IPS-20b (cell line): ENCODE measurements at regions not wholly inside any gene's neighbourhood (a gene's known extent, or its start where the extent isn't known, plus 50 kb on each side); places are given as distances from the start of the nearest gene placed in this dataset.

Experiments used
- H3K27ac ChIP-seq: one replicate; pipeline ENCODE4 v1.5.1; 2013; ENCODE audit warnings: low read length
- H3K27me3 ChIP-seq: 2 replicates; pipeline ENCODE4 v1.6.1; 2013; ENCODE audit warnings: mild to moderate bottlenecking, low read length, inconsistent platforms; ENCODE audit not compliant: insufficient read depth
- H3K36me3 ChIP-seq: 2 replicates; pipeline ENCODE4 v1.6.1; 2013; ENCODE audit warnings: low read depth, mild to moderate bottlenecking, inconsistent platforms, low read length, moderate library complexity; ENCODE audit not compliant: insufficient read depth
- H3K4me1 ChIP-seq: 2 replicates; pipeline ENCODE4 v1.6.1; 2013; ENCODE audit warnings: mild to moderate bottlenecking, control low read depth, inconsistent platforms, low read length, moderate library complexity; ENCODE audit not compliant: insufficient read depth
- H3K4me3 ChIP-seq: 2 replicates; pipeline ENCODE4 v1.5.1; 2013; ENCODE audit warnings: mild to moderate bottlenecking, low read length, inconsistent platforms
- H3K9ac ChIP-seq: 2 replicates; pipeline ENCODE4 v1.6.1; 2013; ENCODE audit warnings: low read depth, mild to moderate bottlenecking, inconsistent platforms, low read length, moderate library complexity
- H3K9me3 ChIP-seq: 2 replicates; pipeline ENCODE4 v1.6.1; 2013; ENCODE audit warnings: mild to moderate bottlenecking, low read depth, low read length, inconsistent platforms; ENCODE audit not compliant: insufficient read depth

GRCh38 chr11:38476808-38477575 lies 1879.0 kb upstream of the RAG2 start:
- Histone ChIP-seq H3K4me1 (no peaks in the 10 kb centered on the region), H3K27ac (no peak overlapping the region), H3K4me3 (no peak overlapping the region), H3K9ac (no peak overlapping the region), H3K27me3 (no peaks in the 10 kb centered on the region), H3K36me3 (no peaks in the 10 kb centered on the region), H3K9me3 (no peaks in the 10 kb centered on the region)

- no peaks in the 10 kb centered on the region for H3K27me3 ChIP-seq
- H3K9ac ChIP-seq: no peak overlapping the region
- H3K27ac ChIP-seq: no peak overlapping the region
- no peaks in the 10 kb centered on the region for H3K4me1 ChIP-seq
- H3K9me3 ChIP-seq: no peaks in the 10 kb centered on the region
- no peak overlapping the region for H3K4me3 ChIP-seq
- H3K36me3 ChIP-seq: no peaks in the 10 kb centered on the region
Measured at GRCh38 chr11:38461751-38462150, 1863.7 kb upstream of the RAG2 start.

- no peaks in the 10 kb centered on the region for H3K27me3 ChIP-seq
- no peak overlapping the region for H3K4me3 ChIP-seq
- H3K27ac ChIP-seq: no peak overlapping the region
- H3K9ac ChIP-seq: no peak overlapping the region
- H3K36me3 ChIP-seq: no peaks in the 10 kb centered on the region
- H3K9me3 ChIP-seq: no peaks in the 10 kb centered on the region
- H3K4me1 ChIP-seq: no peaks in the 10 kb centered on the region
Measured at GRCh38 chr11:38460896-38461295, 1862.9 kb upstream of the RAG2 start.

- Histone ChIP-seq H3K27ac (no peak overlapping the region), H3K27me3 (no peaks in the 10 kb centered on the region), H3K9ac (no peak overlapping the region), H3K36me3 (no peaks in the 10 kb centered on the region), H3K4me3 (no peak overlapping the region), H3K4me1 (no peaks in the 10 kb centered on the region), H3K9me3 (no peaks in the 10 kb centered on the region)
Measured at GRCh38 chr11:38460429-38460828, 1862.4 kb upstream of the RAG2 start.

GRCh38 chr11:38456371-38456770 lies 1858.3 kb upstream of the RAG2 start:
- no peaks in the 10 kb centered on the region for H3K36me3 ChIP-seq
- H3K9me3 ChIP-seq: no peaks in the 10 kb centered on the region
- no peaks in the 10 kb centered on the region for H3K4me1 ChIP-seq
- no peak overlapping the region for H3K9ac ChIP-seq
- H3K27me3 ChIP-seq: no peaks in the 10 kb centered on the region
- H3K4me3 ChIP-seq: no peak overlapping the region
- H3K27ac ChIP-seq: no peak overlapping the region

- no peaks in the 10 kb centered on the region for H3K27me3 ChIP-seq
- H3K4me3 ChIP-seq: no peak overlapping the region
- no peaks in the 10 kb centered on the region for H3K36me3 ChIP-seq
- H3K9ac ChIP-seq: no peak overlapping the region
- H3K4me1 ChIP-seq: no peaks in the 10 kb centered on the region
- H3K27ac ChIP-seq: no peak overlapping the region
- H3K9me3 ChIP-seq: no peaks in the 10 kb centered on the region
Measured at GRCh38 chr11:38448284-38448683, 1850.2 kb upstream of the RAG2 start.

- Histone ChIP-seq H3K4me3 (no peak overlapping the region), H3K9ac (no peak overlapping the region), H3K27me3 (no peaks in the 10 kb centered on the region), H3K4me1 (no peaks in the 10 kb centered on the region), H3K9me3 (no peaks in the 10 kb centered on the region), H3K36me3 (no peaks in the 10 kb centered on the region), H3K27ac (no peak overlapping the region)
Measured at GRCh38 chr11:38446336-38446735, 1848.3 kb upstream of the RAG2 start.

- H3K27ac ChIP-seq: no peak overlapping the region
- no peak overlapping the region for H3K4me3 ChIP-seq
- H3K9ac ChIP-seq: no peak overlapping the region
- H3K27me3 ChIP-seq: no peaks in the 10 kb centered on the region
- no peaks in the 10 kb centered on the region for H3K9me3 ChIP-seq
- H3K4me1 ChIP-seq: no peaks in the 10 kb centered on the region; the same call in 1 of the 2 replicates
- no peaks in the 10 kb centered on the region for H3K36me3 ChIP-seq
Measured at GRCh38 chr11:38438091-38438490, 1840.1 kb upstream of the RAG2 start.

- no peak overlapping the region for H3K27ac ChIP-seq
- no peaks in the 10 kb centered on the region for H3K36me3 ChIP-seq
- H3K27me3 ChIP-seq: no peaks in the 10 kb centered on the region
- no peak overlapping the region for H3K4me3 ChIP-seq
- no peaks in the 10 kb centered on the region for H3K4me1 ChIP-seq
- H3K9me3 ChIP-seq: no peaks in the 10 kb centered on the region
- H3K9ac ChIP-seq: no peak overlapping the region
Measured at GRCh38 chr11:38425578-38425977, 1827.5 kb upstream of the RAG2 start.

- H3K27ac ChIP-seq: no peak overlapping the region
- H3K27me3 ChIP-seq: no peaks in the 10 kb centered on the region
- H3K4me3 ChIP-seq: no peak overlapping the region
Measured at GRCh38 chr11:38423042-38423441, 1825.0 kb upstream of the RAG2 start.

GRCh38 chr11:38416141-38416540 lies 1818.1 kb upstream of the RAG2 start:
- Histone ChIP-seq H3K27me3 (no peaks in the 10 kb centered on the region), H3K9me3 (0 out of 2 replicates have a peak, but pooled peaks cover 2% of the 10 kb centered on the region), H3K4me1 (no peaks in the 10 kb centered on the region), H3K36me3 (no peaks in the 10 kb centered on the region), H3K27ac (no peak overlapping the region), H3K4me3 (no peak overlapping the region), H3K9ac (no peak overlapping the region)

More at GRCh38 chr11:38423042-38423441, 1825.0 kb upstream of the RAG2 start:
- Histone ChIP-seq H3K9ac (no peak overlapping the region), H3K4me1 (no peaks in the 10 kb centered on the region), H3K36me3 (no peaks in the 10 kb centered on the region), H3K9me3 (no peaks in the 10 kb centered on the region)

- Histone ChIP-seq H3K4me3 (no peak overlapping the region), H3K27me3 (no peaks in the 10 kb centered on the region), H3K4me1 (no peaks in the 10 kb centered on the region), H3K27ac (no peak overlapping the region), H3K9me3 (0 out of 2 replicates have a peak, but pooled peaks cover 2% of the 10 kb centered on the region), H3K9ac (no peak overlapping the region), H3K36me3 (no peaks in the 10 kb centered on the region)
Measured at GRCh38 chr11:38411149-38411548, 1813.1 kb upstream of the RAG2 start.
